GM20431 (cell line): ENCODE measurements at regions not wholly inside any gene's neighbourhood (a gene's known extent, or its start where the extent isn't known, plus 50 kb on each side); places are given as distances from the start of the nearest gene placed in this dataset.
"Not testable (repeated sequence)": the region's sequence is repeated elsewhere in the genome, so short reads cannot be mapped to it uniquely, and the experiment has no call there.

Experiments
- in situ Hi-C: fragments of 300-500 bp; cut with MseI, MboI; formaldehyde crosslinking; loops from one replicate; pipeline ENCODE4 v1.15.0; 2020; ENCODE audit warnings: low sequenced_read_pairs; ENCODE audit not compliant: unreplicated experiment

GRCh38 chr1:199243423-199244061, 604.7 kb downstream of the PTPRC start:
- in situ Hi-C loops, result loop anchor here (25.0 kb wide), 1 partner anchor 456 kb away; no protein-coding TSS in a partner anchor

GRCh38 chr1:199245946-199246345, 607.1 kb downstream of the PTPRC start:
- in situ Hi-C loops, result loop anchor here (25.0 kb wide), 1 partner anchor 459 kb away; no protein-coding TSS in a partner anchor

GRCh38 chr1:199246716-199247115, 607.9 kb downstream of the PTPRC start:
- in situ Hi-C loops, result loop anchor here (25.0 kb wide), 1 partner anchor 459 kb away; no protein-coding TSS in a partner anchor

- in situ Hi-C loops, result loop anchor here (25.0 kb wide), 1 partner anchor 461 kb away; no protein-coding TSS in a partner anchor
Observed at GRCh38 chr1:199247891-199248290, 609.1 kb downstream of the PTPRC start.

- in situ Hi-C loops, result not testable (repeated sequence)
Observed at GRCh38 chr1:199254040-199254439, 615.2 kb downstream of the PTPRC start.

GRCh38 chr1:199261328-199261727, 622.5 kb downstream of the PTPRC start:
- in situ Hi-C loops, result no loop called here

GRCh38 chr1:199264283-199264682, 625.4 kb downstream of the PTPRC start:
- in situ Hi-C loops, result no loop called here

- in situ Hi-C loops, result no loop called here
Observed at GRCh38 chr1:199264911-199265310, 626.1 kb downstream of the PTPRC start.

- in situ Hi-C loops, result no loop called here
Observed at GRCh38 chr1:199265319-199265718, 626.5 kb downstream of the PTPRC start.

- in situ Hi-C loops, result no loop called here
Observed at GRCh38 chr1:199269241-199269640, 630.4 kb downstream of the PTPRC start.

GRCh38 chr1:199272139-199272544, 633.3 kb downstream of the PTPRC start:
- in situ Hi-C loops, result no loop called here

GRCh38 chr1:199272628-199273086, 633.8 kb downstream of the PTPRC start:
- in situ Hi-C loops, result no loop called here

GRCh38 chr1:199273837-199274379, 635.1 kb downstream of the PTPRC start:
- in situ Hi-C loops, result no loop called here

GRCh38 chr1:199279067-199279466, 640.2 kb downstream of the PTPRC start:
- in situ Hi-C loops, result no loop called here

GRCh38 chr1:199279872-199280645, 641.2 kb downstream of the PTPRC start:
- in situ Hi-C loops, result no loop called here

GRCh38 chr1:199282751-199283305, 644.0 kb downstream of the PTPRC start:
- in situ Hi-C loops, result no loop called here

- in situ Hi-C loops, result no loop called here
Observed at GRCh38 chr1:199283794-199284193, 645.0 kb downstream of the PTPRC start.

- in situ Hi-C loops, result no loop called here
Observed at GRCh38 chr1:199287206-199287605, 648.4 kb downstream of the PTPRC start.

GRCh38 chr1:199287647-199288046, 648.8 kb downstream of the PTPRC start:
- in situ Hi-C loops, result no loop called here

- in situ Hi-C loops, result no loop called here
Observed at GRCh38 chr1:199290186-199290585, 651.3 kb downstream of the PTPRC start.
